ENCODE measurements at regions not wholly inside any gene's neighbourhood (a gene's known extent, or its start where the extent isn't known, plus 50 kb on each side); places are given as distances from the start of the nearest gene placed in this dataset.
A peak's percentile ranks its signal among the peaks of the same experiment; 100 is the strongest.

DNA sequence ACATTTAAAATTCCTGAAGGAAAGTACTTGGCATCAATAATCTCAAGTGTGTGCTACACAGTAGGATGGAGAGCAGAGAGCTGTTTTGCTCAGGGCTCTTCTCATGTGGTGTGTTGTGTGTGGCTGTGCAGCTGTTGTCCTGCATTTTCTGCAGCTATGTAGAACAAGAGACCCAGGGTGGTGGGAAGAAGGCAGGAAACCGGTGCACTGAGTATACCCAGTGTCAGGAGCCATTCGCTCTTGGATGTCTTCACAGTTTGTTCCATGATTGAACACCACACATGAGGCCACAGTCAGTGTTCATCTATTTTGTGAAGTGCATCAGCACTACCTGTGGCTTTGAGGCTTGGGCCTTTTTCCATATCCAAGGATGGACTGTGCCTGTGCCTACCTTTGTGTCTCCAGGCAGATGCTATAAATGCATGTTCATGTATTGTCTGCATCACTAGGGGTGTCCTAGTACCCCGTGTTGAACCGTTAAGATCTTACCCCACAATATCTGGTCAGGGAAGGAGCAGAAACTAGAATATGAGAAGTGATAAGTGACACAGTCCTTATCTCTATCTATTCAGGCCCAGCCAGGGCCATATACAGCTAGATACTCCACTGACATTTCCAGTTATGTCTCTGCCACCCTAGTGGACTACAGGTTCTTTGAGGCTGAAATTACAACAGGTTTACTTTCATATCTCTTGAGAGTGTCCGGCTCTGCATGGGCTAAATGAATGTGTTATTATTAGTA is 194.3 kb downstream of the NR2F2 start:
- DNase-seq (ENCODE audit: low read depth), result no peak

- DNase-seq (ENCODE audit: low read depth), result no peak
These were observed 204.6 kb downstream of the NR2F2 start for GRCh38 chr15:96535148-96535547.

DNA sequence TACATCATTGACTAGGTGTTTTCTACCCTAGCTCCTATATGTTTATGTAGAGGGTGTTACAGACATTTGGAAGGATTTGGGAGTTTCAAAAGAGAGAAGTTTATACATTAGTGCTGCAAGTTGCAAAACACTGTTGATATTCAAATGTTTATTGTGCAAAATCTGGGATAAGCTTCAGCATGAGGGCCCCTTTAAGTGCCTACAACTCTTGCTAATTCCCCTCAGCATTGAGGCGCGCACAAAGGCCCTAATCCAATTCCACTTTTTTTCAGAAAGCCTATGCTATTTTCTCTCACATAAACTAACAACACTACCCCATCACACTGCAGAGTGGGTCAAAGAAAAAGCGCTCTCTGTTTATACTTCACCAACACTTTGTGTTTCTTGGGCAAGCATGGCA is 208.0 kb downstream of the NR2F2 start:
- no peak for DNase-seq (ENCODE audit: low read depth)

DNA sequence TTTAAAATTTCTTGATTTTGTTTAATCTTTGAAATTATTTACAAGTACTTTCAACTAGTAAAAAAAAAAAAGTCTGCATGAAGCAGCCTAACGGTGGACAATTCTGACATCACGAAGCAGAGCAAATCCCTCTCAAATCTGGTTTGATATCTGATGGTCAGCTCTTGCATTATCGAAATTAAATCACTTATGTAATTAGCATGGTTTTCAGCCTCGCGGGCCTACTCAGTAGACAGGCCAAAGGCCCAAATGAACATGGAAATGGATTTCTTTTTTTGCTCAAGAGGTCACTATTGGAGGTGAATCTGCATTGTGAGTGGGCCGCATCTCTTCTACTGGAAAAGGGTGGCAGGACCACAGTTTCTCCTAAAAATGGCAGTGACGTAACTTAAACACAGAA is 209.8 kb downstream of the NR2F2 start:
- DNase-seq (ENCODE audit: low read depth), result no peak

GRCh38 chr15:96542130-96542770 is 211.8 kb downstream of the NR2F2 start:
- no peak for DNase-seq (ENCODE audit: low read depth)

GRCh38 chr15:96544162-96544756 is 213.8 kb downstream of the NR2F2 start:
- DNase-seq (ENCODE audit: low read depth), result no peak

DNA sequence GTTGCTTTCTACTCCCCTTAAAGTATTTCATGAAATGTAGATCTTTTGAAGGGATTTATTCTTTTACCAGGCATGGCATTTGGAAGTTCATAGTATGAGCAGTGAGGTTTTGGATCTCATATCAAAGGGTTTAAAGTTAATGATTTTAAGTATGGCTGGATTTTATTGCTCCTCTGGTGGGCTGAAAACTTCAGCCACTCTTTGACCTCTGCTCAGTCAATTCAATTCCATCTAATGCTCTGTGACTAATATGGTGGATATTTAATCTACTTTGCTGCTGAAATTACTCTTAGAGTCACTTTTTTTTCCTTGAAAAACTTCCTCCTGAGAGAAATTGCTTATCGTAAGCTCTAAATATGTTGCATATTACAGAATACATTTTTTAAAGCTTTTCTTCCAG is 218.6 kb downstream of the NR2F2 start:
- no peak for DNase-seq (ENCODE audit: low read depth)

DNA sequence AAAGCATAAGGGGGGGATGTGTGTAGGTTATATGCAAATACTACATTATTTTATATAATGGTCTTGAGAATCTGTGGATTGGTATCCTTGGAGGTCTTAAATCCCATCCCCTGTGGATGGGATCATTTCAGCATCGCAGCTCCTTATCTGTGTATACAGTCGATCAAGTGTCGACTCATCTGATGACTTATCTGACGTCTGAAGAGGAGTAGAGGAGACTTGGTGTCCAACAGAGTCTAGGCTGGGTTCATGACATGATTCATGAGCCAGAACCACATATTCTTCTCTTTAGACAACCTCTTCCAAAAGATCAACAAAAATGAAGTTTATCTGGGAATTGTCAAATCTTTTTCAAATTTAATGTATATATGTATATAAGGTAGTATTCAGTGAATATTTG is 220.7 kb downstream of the NR2F2 start:
- DNase-seq (ENCODE audit: low read depth), result no peak

DNA sequence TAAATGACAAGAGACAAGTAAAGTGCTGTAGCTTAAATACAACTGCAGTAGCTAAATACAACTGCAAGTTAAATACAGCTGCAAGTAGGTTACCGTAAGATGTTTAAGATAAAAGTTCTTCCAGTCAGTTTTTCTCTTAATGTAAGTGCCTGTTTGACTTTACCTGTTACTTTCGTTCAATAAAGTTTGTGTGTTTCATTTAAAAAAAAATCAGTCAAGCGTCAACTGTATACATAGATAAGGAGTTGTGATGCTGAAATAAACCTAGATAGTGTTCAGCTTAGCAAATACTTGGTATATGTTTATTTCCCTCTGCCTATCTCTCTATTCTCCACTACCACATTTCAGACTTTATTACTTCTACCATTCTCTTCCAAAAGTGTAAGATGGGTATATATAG is 221.2 kb downstream of the NR2F2 start:
- DNase-seq (ENCODE audit: low read depth), result no peak

DNA sequence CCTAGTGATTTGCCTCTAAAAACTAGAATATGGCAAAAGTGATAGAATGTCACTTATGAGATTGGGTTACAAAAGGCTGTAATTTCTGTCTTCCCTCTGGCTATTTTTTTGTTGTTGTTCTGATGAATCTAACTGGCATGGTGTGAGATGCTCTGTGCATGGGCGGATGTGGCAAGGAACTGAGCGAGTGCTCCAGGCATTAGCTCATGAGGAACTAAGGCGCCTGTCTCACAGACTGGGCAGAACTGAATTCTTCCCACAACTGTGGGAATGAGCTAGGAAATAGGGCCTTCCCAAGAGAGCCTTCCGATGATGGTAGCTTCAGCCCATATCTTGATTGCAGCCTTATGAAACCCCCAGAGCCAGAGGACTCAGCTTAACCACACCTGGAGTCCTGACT is 222.5 kb downstream of the NR2F2 start:
- DNase-seq (ENCODE audit: low read depth), result peak; percentile 57

- no peak for DNase-seq (ENCODE audit: low read depth)
These were observed 223.0 kb downstream of the NR2F2 start for GRCh38 chr15:96553451-96553850.

- peak; percentile 3 for DNase-seq (ENCODE audit: low read depth)
These were observed 223.4 kb downstream of the NR2F2 start for GRCh38 chr15:96553931-96554330.

- no peak for DNase-seq (ENCODE audit: low read depth)
These were observed 224.0 kb downstream of the NR2F2 start for GRCh38 chr15:96554541-96554940.

- no peak for DNase-seq (ENCODE audit: low read depth)
These were observed 228.6 kb downstream of the NR2F2 start for GRCh38 chr15:96559087-96559486.

DNA sequence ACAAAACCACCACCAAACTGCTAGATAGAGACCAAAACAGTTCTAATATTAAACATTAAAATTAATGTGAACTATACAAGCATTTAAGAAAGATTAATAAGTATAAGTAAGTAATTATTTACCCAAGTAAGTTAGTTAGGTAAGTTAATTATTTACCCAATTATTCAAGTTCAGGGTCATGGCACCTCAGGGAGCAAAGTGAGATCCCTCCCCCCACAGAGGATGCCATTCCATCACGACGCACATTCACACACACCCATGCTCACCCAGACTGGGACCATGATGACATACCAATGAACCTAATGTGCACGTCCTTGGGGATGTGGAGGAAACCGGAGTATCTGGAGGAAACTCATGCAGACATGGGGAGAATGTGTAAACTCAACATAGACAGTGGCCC is 229.1 kb downstream of the NR2F2 start:
- no peak for DNase-seq (ENCODE audit: low read depth)

DNA sequence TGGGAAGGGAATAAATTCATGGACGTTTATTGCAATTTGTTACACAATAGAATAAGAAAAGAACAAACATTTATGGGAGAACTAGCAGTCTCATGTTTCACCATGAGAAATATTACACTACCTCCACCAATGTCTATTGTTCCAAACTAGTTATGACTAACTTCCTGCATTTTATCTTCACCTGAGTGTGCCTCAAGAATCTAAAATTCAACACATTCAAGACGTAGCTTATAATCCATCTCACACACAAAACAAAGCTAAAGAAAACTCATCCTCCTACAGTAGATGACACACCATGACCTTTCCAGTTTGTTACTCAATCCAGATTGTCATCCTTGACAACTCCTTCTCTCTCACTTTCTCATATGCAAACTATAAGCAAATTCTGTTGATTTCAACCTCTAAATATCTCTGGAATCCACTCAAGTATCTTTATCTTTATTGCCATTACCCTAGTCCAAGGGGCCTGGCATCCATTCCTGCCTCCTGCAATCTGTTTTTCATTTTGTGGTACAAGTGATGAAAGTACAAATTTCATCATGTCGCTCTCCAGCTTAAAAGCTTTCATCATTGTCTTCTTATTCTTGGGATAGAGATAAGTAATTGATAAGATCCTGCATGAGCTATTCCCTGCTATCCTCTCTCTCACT is 229.9 kb downstream of the NR2F2 start:
- no peak for DNase-seq (ENCODE audit: low read depth)

DNA sequence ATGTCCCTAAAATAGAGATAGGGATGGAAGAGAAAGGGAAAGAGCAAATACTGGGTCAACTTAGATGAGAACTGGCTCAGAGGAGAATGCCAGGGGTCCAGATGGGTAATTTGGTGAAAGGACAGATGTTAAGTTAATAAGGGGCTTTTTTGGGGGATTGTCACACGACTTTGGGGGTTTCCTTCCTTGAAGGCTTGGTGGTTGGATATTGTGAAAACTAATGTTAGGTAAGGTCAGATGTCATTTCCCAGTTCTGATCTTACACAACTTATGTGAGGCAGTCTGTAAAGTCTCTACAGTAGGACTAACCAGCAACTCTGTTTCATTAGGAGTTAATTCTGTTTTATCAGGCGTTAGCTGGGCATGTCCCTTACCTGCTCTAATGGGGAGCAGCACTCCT is 231.1 kb downstream of the NR2F2 start:
- no peak for DNase-seq (ENCODE audit: low read depth)

DNA sequence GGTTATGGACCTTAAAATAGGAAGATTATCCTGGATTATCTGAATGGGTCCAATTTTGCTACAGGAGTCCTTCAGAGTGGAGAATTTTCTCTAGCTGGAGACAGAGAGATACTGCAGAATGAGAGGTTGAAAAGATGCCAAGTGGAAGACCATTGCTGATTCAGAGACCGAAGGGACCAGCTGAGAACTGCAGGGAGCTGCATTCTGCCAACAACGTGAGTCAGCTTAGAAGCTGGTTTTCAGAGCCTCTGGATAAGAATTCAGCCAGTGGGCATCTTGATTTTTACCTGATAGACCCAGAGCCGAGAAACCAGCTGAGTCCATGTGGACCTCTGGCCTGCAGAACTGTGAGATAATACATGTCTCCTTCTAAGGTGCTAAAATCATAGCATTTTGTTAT is 234.0 kb downstream of the NR2F2 start:
- peak; percentile 12 for DNase-seq (ENCODE audit: low read depth)

DNA sequence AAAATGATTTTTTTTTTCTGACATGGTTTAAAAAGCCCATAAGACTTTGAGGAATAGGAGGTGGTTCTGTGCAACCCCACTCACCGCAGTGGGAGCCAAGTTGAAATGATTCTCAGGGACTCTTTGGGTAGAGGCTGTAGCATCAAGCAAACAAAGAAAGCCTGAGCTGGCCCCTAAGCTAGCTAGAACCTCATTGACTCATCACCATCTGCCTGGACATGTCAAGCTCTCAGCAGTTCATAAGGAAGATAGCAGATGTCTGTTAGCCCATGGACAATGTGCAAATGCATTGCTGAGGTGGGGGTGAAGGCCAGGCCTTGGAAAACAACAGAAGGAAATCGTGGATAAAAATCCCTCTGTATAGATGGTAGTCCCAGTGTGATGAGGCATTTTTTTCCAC is 234.8 kb downstream of the NR2F2 start:
- no peak for DNase-seq (ENCODE audit: low read depth)

DNA sequence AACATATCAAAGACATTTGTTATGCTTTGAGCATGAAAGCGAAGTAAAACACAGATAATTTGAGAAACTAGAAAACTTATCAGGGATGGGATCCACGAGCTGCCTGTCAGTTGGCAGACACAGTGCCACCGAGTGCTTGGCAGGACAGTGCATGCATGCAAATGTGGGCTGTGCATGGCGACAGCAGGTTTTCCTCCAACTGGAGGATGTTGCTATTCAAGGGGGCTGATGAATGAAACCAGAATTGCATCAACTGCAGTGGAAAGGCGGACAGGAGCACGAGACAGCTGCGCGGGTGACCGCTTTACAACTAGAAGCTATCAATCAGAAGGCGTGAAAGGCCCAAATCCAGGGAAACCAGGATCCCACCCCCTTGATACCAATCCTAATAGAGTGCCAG is 244.3 kb downstream of the NR2F2 start:
- DNase-seq (ENCODE audit: low read depth), result no peak

DNA sequence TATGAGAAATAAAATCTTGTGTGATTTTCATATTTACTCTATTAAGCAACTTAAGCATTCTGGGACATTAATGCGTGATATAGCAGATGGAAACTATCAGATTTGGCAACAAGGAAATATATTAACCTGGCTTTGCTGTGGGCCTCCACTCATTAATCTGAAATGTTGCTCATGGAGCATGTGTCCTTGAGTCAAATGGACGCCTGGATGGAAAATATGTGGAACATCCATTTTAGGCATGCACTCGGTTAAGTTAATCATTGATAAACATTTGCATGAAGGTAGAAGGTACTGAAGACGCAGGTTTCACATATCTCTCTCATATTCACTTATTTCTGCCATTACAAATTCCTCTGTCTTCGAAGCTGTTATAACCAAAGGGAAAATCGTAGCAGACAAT is 246.1 kb downstream of the NR2F2 start:
- no peak for DNase-seq (ENCODE audit: low read depth)

- DNase-seq (ENCODE audit: low read depth), result no peak
These were observed 247.9 kb downstream of the NR2F2 start for GRCh38 chr15:96578393-96578792.

GRCh38 chr15:96581371-96581770 is 250.9 kb downstream of the NR2F2 start:
- DNase-seq (ENCODE audit: low read depth), result no peak

Data from RPMI7951 (cell line).